ENCODE measurements at regions not wholly inside any gene's neighbourhood (a gene's known extent, or its start where the extent isn't known, plus 50 kb on each side); places are given as distances from the start of the nearest gene placed in this dataset.

DNA sequence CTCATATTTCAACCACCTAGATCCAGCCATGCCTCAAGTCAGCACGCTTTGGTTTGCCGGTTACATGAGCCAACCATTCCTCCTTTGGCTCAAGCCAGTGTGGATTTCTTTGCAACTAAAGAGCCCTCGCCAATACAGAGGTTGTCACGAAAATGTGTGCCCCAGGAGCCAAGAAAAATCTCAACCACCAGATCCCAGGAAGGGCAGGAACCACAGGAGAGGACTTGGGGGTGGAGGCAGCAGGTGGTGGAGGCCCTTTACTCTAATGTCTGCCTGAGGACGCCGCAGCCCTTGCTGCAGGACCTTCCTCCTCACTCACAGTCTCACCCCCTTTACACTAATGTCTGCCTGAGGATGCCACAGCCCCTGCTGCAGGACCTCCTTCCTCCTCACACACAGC, 144.8 kb upstream of the PHACTR3 start:
- intact Hi-C loops (cut with DNase I; ENCODE audit: low total_unique reads) = no loop called here

DNA sequence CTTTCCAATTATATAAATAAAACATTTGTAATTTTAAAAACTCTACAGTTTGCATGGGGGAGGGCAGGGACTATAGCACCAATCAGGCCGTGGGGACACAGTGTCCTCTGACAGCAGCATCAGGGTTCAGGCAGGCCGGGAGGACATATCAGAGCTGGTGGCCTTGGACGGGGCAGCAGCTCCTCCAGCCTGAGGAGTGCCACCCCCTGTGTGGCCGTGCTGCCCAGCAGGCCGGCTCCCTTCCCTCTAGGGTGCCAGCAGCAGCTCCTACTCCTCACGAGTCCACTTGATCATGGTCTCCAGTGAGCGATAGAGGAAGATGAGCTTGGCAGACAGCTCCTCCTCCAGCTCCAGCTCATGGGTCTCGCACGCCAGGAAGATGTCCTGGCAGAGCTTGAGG, 144.0 kb upstream of the PHACTR3 start:
- Histone ChIP-seq H3K27ac (no peak overlapping the region), H3K9me3 (no peaks in the 10 kb centered on the region), H3K4me3 (no peak overlapping the region), H3K4me1 (peaks cover 20% of the 10 kb centered on the region), H3K36me3 (ENCODE audit: low read depth, missing control alignments) (no peaks in the 10 kb centered on the region), H3K27me3 (no peaks in the 10 kb centered on the region)
- peak; percentile 88 for DNase-seq
- intact Hi-C loops (cut with DNase I; ENCODE audit: low total_unique reads) = no loop called here
- 51 to 76% methylated on average over 7 to 8 of the region's 9 CpGs for WGBS, 2 donors
- TF ChIP-seq, protein P1, sequence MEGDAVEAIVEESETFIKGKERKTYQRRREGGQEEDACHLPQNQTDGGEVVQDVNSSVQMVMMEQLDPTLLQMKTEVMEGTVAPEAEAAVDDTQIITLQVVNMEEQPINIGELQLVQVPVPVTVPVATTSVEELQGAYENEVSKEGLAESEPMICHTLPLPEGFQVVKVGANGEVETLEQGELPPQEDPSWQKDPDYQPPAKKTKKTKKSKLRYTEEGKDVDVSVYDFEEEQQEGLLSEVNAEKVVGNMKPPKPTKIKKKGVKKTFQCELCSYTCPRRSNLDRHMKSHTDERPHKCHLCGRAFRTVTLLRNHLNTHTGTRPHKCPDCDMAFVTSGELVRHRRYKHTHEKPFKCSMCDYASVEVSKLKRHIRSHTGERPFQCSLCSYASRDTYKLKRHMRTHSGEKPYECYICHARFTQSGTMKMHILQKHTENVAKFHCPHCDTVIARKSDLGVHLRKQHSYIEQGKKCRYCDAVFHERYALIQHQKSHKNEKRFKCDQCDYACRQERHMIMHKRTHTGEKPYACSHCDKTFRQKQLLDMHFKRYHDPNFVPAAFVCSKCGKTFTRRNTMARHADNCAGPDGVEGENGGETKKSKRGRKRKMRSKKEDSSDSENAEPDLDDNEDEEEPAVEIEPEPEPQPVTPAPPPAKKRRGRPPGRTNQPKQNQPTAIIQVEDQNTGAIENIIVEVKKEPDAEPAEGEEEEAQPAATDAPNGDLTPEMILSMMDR (IDR thresholded peaks at IDR 0.05) = no peak
- TF ChIP-seq POLR2A (IDR thresholded peaks at IDR 0.05) = no peak

More for the DNA sequence above, 144.8 kb upstream of the PHACTR3 start:
- Histone ChIP-seq H3K4me3 (no peak overlapping the region), H3K36me3 (ENCODE audit: low read depth, missing control alignments) (no peaks in the 10 kb centered on the region), H3K4me1 (peaks cover 25% of the 10 kb centered on the region), H3K27me3 (no peaks in the 10 kb centered on the region), H3K9me3 (no peaks in the 10 kb centered on the region), H3K27ac (peak overlapping the region in 1 of 2 donors; percentile 43)
- TF ChIP-seq, protein P1 (IDR thresholded peaks at IDR 0.05) = no peak
- TF ChIP-seq POLR2A (IDR thresholded peaks at IDR 0.05) = no peak
- DNase-seq = no peak
- 81 to 95% methylated on average over 6 of the region's 6 CpGs for WGBS, 2 donors

DNA sequence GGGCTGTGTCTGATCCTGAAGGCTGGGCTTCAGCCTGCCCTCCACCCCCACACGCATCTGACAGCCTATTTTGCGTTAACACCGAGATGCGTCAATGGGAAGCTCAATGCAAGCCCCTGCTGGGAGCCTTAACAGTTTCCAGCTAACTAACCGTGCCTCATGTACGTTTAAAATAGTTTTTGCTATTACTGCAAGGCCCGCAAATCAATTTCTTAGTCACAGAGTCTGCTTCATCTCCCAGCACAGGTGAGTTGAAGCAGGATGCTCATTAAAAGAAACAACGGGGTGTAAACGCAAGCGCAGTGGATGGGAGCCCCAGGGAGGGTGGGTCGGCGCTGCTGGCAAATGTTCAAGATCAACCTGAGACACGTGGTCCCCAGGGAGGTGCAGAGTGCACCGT, 142.8 kb upstream of the PHACTR3 start:
- no peak overlapping the region for H3K27ac ChIP-seq
- H3K4me1 ChIP-seq = peaks cover 13% of the 10 kb centered on the region
- no peak for DNase-seq
- intact Hi-C loops (cut with DNase I; ENCODE audit: low total_unique reads) = no loop called here
- TF ChIP-seq POLR2A (IDR thresholded peaks at IDR 0.05) = no peak
- TF ChIP-seq, protein P1 (IDR thresholded peaks at IDR 0.05) = no peak
- WGBS, 2 donors = 74 to 81% methylated on average over 13 to 14 of the region's 14 CpGs
- H3K27me3 ChIP-seq = no peaks in the 10 kb centered on the region
- H3K36me3 ChIP-seq (ENCODE audit: low read depth, missing control alignments) = no peaks in the 10 kb centered on the region
- no peaks in the 10 kb centered on the region for H3K9me3 ChIP-seq
- H3K4me3 ChIP-seq = no peak overlapping the region

DNA sequence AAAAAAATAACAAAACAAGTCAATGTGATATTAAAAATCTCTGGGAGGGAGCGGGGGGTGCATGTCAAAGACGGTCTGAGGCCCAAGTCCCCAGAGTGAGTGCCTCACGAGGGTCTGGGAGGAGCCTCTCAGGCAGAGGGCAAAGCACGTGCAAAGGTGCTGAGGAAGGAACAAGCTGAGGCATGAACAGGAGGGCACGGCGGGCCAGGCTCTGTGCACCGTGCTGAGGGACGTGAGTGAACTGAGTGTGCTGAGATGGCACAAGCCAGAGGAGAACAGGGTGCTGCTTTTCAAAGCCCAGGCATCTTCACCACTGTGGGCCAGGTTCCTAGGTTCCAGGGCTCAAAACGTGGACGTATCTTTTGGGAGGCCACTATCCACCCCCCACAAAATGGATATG, 142.1 kb upstream of the PHACTR3 start:
- H3K27ac ChIP-seq = no peak overlapping the region
- DNase-seq = no peak
- no peaks in the 10 kb centered on the region for H3K36me3 ChIP-seq (ENCODE audit: low read depth, missing control alignments)
- intact Hi-C loops (cut with DNase I; ENCODE audit: low total_unique reads) = no loop called here
- no peak for TF ChIP-seq POLR2A (IDR thresholded peaks at IDR 0.05)
- TF ChIP-seq, protein P1 (IDR thresholded peaks at IDR 0.05) = no peak
- 79 to 87% methylated on average over 10 of the region's 10 CpGs for WGBS, 2 donors
- H3K4me3 ChIP-seq = no peak overlapping the region
- no peaks in the 10 kb centered on the region for H3K9me3 ChIP-seq
- H3K27me3 ChIP-seq = no peaks in the 10 kb centered on the region
- H3K4me1 ChIP-seq = peaks cover 7% of the 10 kb centered on the region

DNA sequence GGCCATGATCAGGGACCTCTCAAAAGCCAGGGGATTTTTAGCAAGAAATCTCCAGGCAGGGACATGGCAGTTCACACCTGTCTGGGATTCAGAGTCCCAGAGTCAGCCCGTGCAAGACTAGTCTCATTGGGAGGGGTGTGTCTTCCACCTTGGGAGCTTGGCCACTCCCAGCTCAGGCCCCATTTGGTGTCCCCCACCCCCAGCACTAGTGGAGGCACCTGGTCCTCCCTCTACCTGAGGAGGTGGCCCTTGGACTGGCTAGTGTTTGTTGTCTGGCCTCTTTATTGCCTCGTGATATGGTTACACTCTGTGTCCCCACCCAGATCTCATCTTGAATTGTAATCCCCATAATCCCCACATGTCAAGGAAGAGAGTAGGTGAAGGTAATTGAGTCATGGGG, 140.8 kb upstream of the PHACTR3 start:
- WGBS, 2 donors = 88 to 92% methylated on average over 2 of the region's 2 CpGs

More for the DNA sequence above, 140.8 kb upstream of the PHACTR3 start:
- intact Hi-C loops (cut with DNase I; ENCODE audit: low total_unique reads) = no loop called here
- TF ChIP-seq POLR2A (IDR thresholded peaks at IDR 0.05) = no peak
- TF ChIP-seq, protein P1 (IDR thresholded peaks at IDR 0.05) = no peak
- H3K36me3 ChIP-seq (ENCODE audit: low read depth, missing control alignments) = no peaks in the 10 kb centered on the region
- no peak for DNase-seq
- H3K9me3 ChIP-seq = no peaks in the 10 kb centered on the region
- H3K27ac ChIP-seq = no peak overlapping the region
- H3K27me3 ChIP-seq = no peaks in the 10 kb centered on the region
- peaks cover 10% of the 10 kb centered on the region for H3K4me1 ChIP-seq
- H3K4me3 ChIP-seq = no peak overlapping the region

All from testis (tissue), 2 donors.